Type B pancreatic cell (in vitro differentiated cells): ENCODE measurements at regions not wholly inside any gene's neighbourhood (a gene's known extent, or its start where the extent isn't known, plus 50 kb on each side); places are given as distances from the start of the nearest gene placed in this dataset.

Experiments used
- DNase-seq: peaks from one replicate; pipeline ENCODE4 v3.0.0; 2021; ENCODE audit warnings: mixed read lengths; ENCODE audit not compliant: unreplicated experiment; ENCODE audit errors: extremely low spot score
- H3K27ac Mint-ChIP-seq: 2 replicates; pipeline ENCODE4 v1.8.0; 2021; ENCODE audit warnings: mild to moderate bottlenecking, mixed read lengths
- H3K27me3 Mint-ChIP-seq: 2 replicates; pipeline ENCODE4 v1.8.0; 2021; ENCODE audit warnings: mixed read lengths
- H3K36me3 Mint-ChIP-seq: 2 replicates; pipeline ENCODE4 v1.8.0; 2021; ENCODE audit warnings: mixed read lengths
- H3K4me1 Mint-ChIP-seq: one replicate; pipeline ENCODE4 v1.8.0; 2021; ENCODE audit warnings: mixed read lengths; ENCODE audit not compliant: unreplicated experiment
- H3K4me3 Mint-ChIP-seq: 2 replicates; pipeline ENCODE4 v1.8.0; 2021; ENCODE audit warnings: mild to moderate bottlenecking, mixed read lengths
- H3K9me3 Mint-ChIP-seq: 2 replicates; pipeline ENCODE4 v1.8.0; 2021; ENCODE audit warnings: mixed read lengths
- TF ChIP-seq, protein P1 (sequence below): fragments of 200-600 bp; sonication (generic); conservative IDR thresholded peaks from 2 replicates; pipeline ENCODE4 v1.5.0; 2021; ENCODE audit warnings: antibody characterized with exemption, mild to moderate bottlenecking

DNA sequence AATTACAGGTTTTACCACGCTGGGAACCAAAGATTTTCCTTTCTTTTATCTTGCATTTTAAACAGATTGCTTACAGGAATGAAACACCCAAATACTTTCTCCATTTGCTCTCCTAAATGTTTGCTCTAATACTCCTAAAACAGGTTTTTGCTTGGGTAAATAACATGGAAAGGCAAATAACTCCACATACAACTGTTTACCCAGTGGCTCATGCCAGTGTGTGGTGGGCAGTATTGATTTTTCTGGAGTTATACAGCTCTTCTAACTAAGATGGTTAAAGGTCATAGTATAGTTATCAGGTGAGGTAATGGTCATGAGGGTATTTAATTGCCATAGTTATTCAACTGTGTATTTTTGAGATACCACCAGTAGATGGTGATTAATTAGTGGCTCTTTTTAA is 61.2 kb upstream of the RAB27B start:
- Mint-ChIP-seq H3K4me1 (peaks cover 5% of the 10 kb centered on the region), H3K36me3 (no peaks in the 10 kb centered on the region), H3K27me3 (peaks cover 7% of the 10 kb centered on the region)

DNA sequence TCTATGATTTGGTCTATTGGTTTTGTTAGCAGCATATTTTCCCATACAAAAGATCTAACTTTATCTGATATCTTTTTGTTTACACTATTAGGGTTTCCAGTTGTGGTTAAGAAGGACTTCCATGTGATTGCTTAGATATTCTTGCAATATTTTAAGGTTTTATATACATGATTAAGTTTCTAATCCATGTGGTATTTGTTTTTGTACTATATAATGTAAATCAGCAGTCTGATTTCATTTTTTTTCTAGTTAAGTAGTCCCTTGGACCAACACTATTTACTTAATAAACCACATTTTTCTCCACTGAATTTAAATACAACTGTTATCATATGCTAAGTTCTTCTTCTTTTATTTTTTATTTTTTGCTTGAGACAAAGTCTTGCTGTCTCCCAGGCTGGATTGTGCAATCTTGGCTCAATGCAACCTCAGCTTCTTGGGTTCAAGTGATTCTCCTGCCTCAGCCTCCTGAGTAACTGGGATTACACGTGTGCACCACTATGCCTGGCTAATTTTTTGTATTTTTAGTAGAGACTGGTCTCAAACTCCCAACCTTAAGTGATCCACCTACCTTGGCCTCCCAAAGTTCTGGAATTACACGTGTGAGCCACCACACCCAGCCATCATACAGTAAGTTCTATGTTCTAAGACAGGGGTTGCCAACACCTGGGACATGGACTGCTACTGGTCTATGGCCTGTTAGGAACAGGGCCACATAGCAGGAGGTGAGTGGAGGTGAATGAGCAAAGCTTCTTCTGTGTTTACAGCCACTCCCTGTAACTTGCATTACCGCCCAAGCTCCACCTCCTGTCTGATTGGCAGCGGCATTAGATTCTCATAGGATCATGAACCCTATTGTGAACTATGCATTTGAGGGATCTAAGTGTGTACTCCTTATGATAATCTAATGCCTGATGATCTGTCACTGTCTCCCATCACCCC is 58.5 kb upstream of the RAB27B start:
- TF ChIP-seq, protein P1, sequence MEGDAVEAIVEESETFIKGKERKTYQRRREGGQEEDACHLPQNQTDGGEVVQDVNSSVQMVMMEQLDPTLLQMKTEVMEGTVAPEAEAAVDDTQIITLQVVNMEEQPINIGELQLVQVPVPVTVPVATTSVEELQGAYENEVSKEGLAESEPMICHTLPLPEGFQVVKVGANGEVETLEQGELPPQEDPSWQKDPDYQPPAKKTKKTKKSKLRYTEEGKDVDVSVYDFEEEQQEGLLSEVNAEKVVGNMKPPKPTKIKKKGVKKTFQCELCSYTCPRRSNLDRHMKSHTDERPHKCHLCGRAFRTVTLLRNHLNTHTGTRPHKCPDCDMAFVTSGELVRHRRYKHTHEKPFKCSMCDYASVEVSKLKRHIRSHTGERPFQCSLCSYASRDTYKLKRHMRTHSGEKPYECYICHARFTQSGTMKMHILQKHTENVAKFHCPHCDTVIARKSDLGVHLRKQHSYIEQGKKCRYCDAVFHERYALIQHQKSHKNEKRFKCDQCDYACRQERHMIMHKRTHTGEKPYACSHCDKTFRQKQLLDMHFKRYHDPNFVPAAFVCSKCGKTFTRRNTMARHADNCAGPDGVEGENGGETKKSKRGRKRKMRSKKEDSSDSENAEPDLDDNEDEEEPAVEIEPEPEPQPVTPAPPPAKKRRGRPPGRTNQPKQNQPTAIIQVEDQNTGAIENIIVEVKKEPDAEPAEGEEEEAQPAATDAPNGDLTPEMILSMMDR, result no peak
- Mint-ChIP-seq H3K4me1 (peaks cover 7% of the 10 kb centered on the region), H3K9me3 (no peaks in the 10 kb centered on the region), H3K27me3 (peaks cover 3% of the 10 kb centered on the region), H3K4me3 (no peak overlapping the region), H3K27ac (no peak overlapping the region), H3K36me3 (no peaks in the 10 kb centered on the region)
- no peak for DNase-seq

More for the DNA sequence above, 61.2 kb upstream of the RAB27B start:
- Mint-ChIP-seq H3K27ac (peak overlapping the region; percentile 82), H3K9me3 (no peaks in the 10 kb centered on the region), H3K4me3 (no peak overlapping the region)
- TF ChIP-seq, protein P1, result no peak
- DNase-seq, result no peak

DNA sequence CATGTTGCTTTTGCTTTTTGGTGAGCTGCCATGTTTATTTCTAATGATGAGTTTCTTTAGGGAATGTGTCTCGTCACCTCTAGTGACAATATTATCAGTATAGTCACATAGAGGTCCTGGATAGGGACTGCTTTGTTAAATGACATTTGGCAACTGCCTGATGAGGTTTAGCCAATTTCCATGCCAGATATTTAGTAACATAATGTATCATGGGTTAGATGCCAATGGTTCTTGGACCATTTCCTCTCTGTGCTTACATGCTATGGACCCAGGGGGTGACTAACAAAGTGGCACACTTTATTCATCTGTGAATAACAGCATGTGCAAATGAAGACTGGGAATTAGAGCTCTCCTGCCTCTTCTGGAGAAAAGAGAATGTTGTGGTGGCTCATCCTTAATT is 56.2 kb upstream of the RAB27B start:
- no peaks in the 10 kb centered on the region for H3K36me3 Mint-ChIP-seq
- DNase-seq, result no peak
- no peak overlapping the region for H3K27ac Mint-ChIP-seq
- H3K27me3 Mint-ChIP-seq, result no peaks in the 10 kb centered on the region
- peaks cover 16% of the 10 kb centered on the region for H3K4me1 Mint-ChIP-seq
- no peaks in the 10 kb centered on the region for H3K9me3 Mint-ChIP-seq
- H3K4me3 Mint-ChIP-seq, result no peak overlapping the region
- TF ChIP-seq, protein P1, result no peak

DNA sequence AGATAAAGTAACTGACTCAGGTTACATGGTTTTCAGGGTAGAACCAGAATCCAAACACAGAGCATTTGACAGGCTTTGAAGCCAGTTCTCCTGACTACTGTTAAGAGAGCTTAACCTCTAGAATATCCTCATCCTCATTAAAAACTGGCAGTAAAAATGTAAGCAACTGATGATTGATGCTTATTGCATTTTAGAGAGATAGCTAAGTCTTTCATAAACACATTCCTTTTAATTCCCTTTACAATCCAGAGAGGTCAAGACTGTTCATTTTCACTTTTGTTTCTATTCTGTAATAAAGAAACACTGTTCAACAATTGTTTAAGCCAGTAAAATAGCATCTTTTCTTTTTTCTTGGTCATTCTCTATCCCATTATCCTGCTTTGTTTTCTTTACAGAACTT is 53.9 kb upstream of the RAB27B start:
- TF ChIP-seq, protein P1, result no peak
- Mint-ChIP-seq H3K4me3 (no peak overlapping the region), H3K27ac (no peak overlapping the region), H3K4me1 (peaks cover 19% of the 10 kb centered on the region), H3K9me3 (peaks cover 4% of the 10 kb centered on the region), H3K27me3 (no peaks in the 10 kb centered on the region), H3K36me3 (no peaks in the 10 kb centered on the region)
- DNase-seq, result no peak

DNA sequence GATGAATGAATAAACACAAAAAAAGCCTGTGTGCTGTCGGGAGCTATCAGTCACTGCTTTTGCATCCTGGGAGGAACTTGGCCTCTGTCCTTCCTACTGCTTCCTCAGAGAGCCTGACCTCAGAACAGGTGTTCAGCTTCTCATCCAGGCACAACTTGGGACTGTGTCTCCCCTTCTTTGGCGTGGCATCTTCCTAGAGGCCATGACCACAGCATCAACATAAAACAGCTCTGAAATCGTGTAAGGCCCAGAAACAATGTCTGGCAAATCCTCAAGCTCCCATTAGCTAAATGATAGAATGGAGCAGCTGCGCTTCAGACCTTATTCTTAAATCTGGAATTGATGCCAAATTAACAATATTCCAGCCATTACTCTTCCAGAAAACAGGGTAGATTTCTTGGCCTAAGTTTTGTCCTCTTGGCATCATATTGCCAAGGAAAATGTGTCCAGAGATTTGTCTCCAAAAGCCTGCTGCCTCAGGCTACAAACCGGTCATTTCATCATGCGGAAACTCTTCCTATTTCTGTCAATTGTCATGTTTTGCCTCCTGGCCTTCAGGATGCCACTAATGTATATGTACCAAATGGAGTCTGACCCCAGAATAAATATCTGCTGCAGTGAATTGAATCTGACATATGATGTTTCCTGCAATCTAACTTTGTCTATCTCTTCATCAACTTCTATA is 53.2 kb upstream of the RAB27B start:
- no peak for DNase-seq
- H3K9me3 Mint-ChIP-seq, result peaks cover 4% of the 10 kb centered on the region
- H3K36me3 Mint-ChIP-seq, result no peaks in the 10 kb centered on the region
- H3K27ac Mint-ChIP-seq, result peak overlapping the region; percentile 0
- TF ChIP-seq, protein P1, result no peak
- H3K27me3 Mint-ChIP-seq, result no peaks in the 10 kb centered on the region
- H3K4me1 Mint-ChIP-seq, result peaks cover 19% of the 10 kb centered on the region
- H3K4me3 Mint-ChIP-seq, result no peak overlapping the region
